Endodermal cell (in vitro differentiated cells): ENCODE measurements at regions not wholly inside any gene's neighbourhood (a gene's known extent, or its start where the extent isn't known, plus 50 kb on each side); places are given as distances from the start of the nearest gene placed in this dataset.

Experiments
- DNase-seq: peaks from one replicate; pipeline ENCODE4 v3.0.0-alpha.2; 2017
- H3K27ac ChIP-seq: 2 replicates; pipeline ENCODE4 v1.5.1; 2013; ENCODE audit warnings: mild to moderate bottlenecking, low read depth, low read length, moderate library complexity
- H3K27me3 ChIP-seq: 2 replicates; pipeline ENCODE4 v1.6.1; 2013; ENCODE audit warnings: mild to moderate bottlenecking, low read length, moderate library complexity; ENCODE audit not compliant: insufficient read depth, control insufficient read depth, poor library complexity, severe bottlenecking
- H3K36me3 ChIP-seq: 2 replicates; pipeline ENCODE4 v1.7.0; 2013; ENCODE audit warnings: mild to moderate bottlenecking, low read length, moderate library complexity; ENCODE audit not compliant: control insufficient read depth, insufficient read depth
- H3K4me1 ChIP-seq: one replicate; pipeline ENCODE4 v1.7.0; 2013; ENCODE audit warnings: low read length; ENCODE audit not compliant: control insufficient read depth, insufficient read depth
- H3K4me3 ChIP-seq: 2 replicates; pipeline ENCODE4 v1.5.1; 2013; ENCODE audit warnings: mild to moderate bottlenecking, low read length, moderate library complexity
- H3K9ac ChIP-seq: 2 replicates; pipeline ENCODE4 v1.6.1; 2013; ENCODE audit warnings: mild to moderate bottlenecking, low read length, moderate library complexity; ENCODE audit not compliant: poor library complexity, severe bottlenecking; ENCODE audit errors: extremely low read depth
- H3K9me3 ChIP-seq: 2 replicates; pipeline ENCODE4 v1.6.1; 2013; ENCODE audit warnings: mild to moderate bottlenecking, low read length, moderate library complexity; ENCODE audit not compliant: control insufficient read depth
- H3K27ac Mint-ChIP-seq: 2 replicates; pipeline ENCODE4 v1.8.0; 2020; ENCODE audit warnings: mixed read lengths
- H3K27me3 Mint-ChIP-seq: 2 replicates; pipeline ENCODE4 v1.8.0; 2021; ENCODE audit warnings: mild to moderate bottlenecking, mixed read lengths; ENCODE audit not compliant: insufficient read depth
- H3K36me3 Mint-ChIP-seq: 2 replicates; pipeline ENCODE4 v1.8.0; 2020; ENCODE audit warnings: low read depth, mixed read lengths
- H3K4me1 Mint-ChIP-seq: 2 replicates; pipeline ENCODE4 v1.8.0; 2020; ENCODE audit warnings: mixed read lengths
- H3K4me3 Mint-ChIP-seq: 2 replicates; pipeline ENCODE4 v1.8.0; 2020; ENCODE audit warnings: mild to moderate bottlenecking, moderate library complexity, mixed read lengths
- H3K9me3 Mint-ChIP-seq: 2 replicates; pipeline ENCODE4 v1.8.0; 2020; ENCODE audit warnings: mild to moderate bottlenecking, mixed read lengths
- WGBS, 2 experiments: methylation state at CpG; one replicate each; pipeline versions ENCODE4 v1.1.5 to v1.1.7; 2013; ENCODE audit warnings: missing lambda C conversion rate in 2 of 2, mixed read lengths in 1 of 2; ENCODE audit not compliant: insufficient coverage in 1 of 2, insufficient read length in 1 of 2; 5-methylcytosine and 5-hydroxymethylcytosine counted together
- TF ChIP-seq, protein P1 (sequence below): fragments of 200-600 bp; sonication (generic); conservative IDR thresholded peaks from 2 replicates; pipeline ENCODE4 v1.5.0; 2021; ENCODE audit warnings: antibody characterized with exemption, mild to moderate bottlenecking

DNA sequence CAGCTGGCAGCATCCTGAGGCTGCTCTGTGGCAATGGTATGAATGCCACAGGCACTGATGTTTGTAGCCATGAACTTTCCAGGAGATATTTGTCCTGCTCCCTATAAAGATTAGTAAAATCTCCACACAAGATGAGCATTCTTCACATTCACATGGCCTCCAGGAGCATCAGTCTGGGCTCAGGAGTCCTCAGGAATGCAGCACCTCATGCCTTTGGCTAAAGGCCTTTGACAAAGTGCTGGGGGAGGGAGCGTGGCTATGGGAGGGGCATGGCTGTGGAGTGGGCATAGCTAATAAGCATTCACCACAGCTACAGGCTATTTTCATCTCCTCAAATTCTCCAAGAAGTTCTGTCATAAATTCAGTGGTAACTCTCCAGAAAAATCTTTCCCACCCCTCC is 90.5 kb upstream of the LY86 start:
- Histone ChIP-seq H3K9ac (no peak overlapping the region), H3K36me3 (no peaks in the 10 kb centered on the region), H3K4me3 (no peak overlapping the region), H3K9me3 (no peaks in the 10 kb centered on the region), H3K27me3 (no peaks in the 10 kb centered on the region), H3K4me1 (no peaks in the 10 kb centered on the region), H3K27ac (no peak overlapping the region)
- WGBS, 2 experiments = 93% methylated on average over 1 of the region's 1 CpG; no CpG with 5 or more reads in 1 of the 2 experiments
- Mint-ChIP-seq H3K9me3 (no peaks in the 10 kb centered on the region), H3K27me3 (no peaks in the 10 kb centered on the region), H3K4me3 (no peak overlapping the region), H3K36me3 (no peaks in the 10 kb centered on the region), H3K4me1 (no peaks in the 10 kb centered on the region), H3K27ac (no peak overlapping the region)
- DNase-seq = peak; percentile 70
- TF ChIP-seq, protein P1, sequence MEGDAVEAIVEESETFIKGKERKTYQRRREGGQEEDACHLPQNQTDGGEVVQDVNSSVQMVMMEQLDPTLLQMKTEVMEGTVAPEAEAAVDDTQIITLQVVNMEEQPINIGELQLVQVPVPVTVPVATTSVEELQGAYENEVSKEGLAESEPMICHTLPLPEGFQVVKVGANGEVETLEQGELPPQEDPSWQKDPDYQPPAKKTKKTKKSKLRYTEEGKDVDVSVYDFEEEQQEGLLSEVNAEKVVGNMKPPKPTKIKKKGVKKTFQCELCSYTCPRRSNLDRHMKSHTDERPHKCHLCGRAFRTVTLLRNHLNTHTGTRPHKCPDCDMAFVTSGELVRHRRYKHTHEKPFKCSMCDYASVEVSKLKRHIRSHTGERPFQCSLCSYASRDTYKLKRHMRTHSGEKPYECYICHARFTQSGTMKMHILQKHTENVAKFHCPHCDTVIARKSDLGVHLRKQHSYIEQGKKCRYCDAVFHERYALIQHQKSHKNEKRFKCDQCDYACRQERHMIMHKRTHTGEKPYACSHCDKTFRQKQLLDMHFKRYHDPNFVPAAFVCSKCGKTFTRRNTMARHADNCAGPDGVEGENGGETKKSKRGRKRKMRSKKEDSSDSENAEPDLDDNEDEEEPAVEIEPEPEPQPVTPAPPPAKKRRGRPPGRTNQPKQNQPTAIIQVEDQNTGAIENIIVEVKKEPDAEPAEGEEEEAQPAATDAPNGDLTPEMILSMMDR = no peak

GRCh38 chr6:6503191-6503590 is 85.3 kb upstream of the LY86 start:
- no peak overlapping the region for H3K27ac Mint-ChIP-seq
- no peaks in the 10 kb centered on the region for H3K4me1 ChIP-seq
- no peak for DNase-seq
- no peak overlapping the region for H3K4me3 Mint-ChIP-seq
- no peaks in the 10 kb centered on the region for H3K36me3 Mint-ChIP-seq
- no peaks in the 10 kb centered on the region for H3K9me3 Mint-ChIP-seq
- H3K4me1 Mint-ChIP-seq = no peaks in the 10 kb centered on the region
- no peak overlapping the region for H3K27ac ChIP-seq
- H3K27me3 ChIP-seq = no peaks in the 10 kb centered on the region
- H3K36me3 ChIP-seq = no peaks in the 10 kb centered on the region
- no peak overlapping the region for H3K9ac ChIP-seq
- H3K9me3 ChIP-seq = no peaks in the 10 kb centered on the region
- 91 to 94% methylated on average over 7 of the region's 7 CpGs for WGBS, 2 experiments
- TF ChIP-seq, protein P1 = no peak
- H3K4me3 ChIP-seq = no peak overlapping the region
- no peaks in the 10 kb centered on the region for H3K27me3 Mint-ChIP-seq

DNA sequence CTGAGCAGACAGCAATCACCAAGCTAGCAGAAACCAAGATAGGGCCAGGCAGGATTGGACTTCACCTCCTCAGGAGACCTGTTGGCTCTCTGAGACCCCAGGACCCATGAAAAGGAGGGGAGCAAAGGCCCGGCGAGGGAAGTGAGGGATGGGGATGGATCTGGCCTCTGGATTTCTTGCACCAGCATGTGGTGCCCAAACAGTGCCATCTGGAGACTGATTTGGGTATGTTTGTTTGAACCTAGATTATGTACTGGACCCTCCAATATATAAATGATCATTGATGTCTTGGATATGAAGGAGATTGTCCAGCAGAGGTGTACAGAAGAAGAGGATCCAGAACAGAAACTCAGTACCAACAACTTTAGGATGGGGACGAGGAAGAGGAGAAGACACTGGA is 83.4 kb upstream of the LY86 start:
- H3K4me1 Mint-ChIP-seq = no peaks in the 10 kb centered on the region
- WGBS, 2 experiments = 78 to 86% methylated on average over 1 to 3 of the region's 3 CpGs
- TF ChIP-seq, protein P1 = no peak
- DNase-seq = no peak
- no peak overlapping the region for H3K27ac Mint-ChIP-seq
- Histone ChIP-seq H3K4me1 (no peaks in the 10 kb centered on the region), H3K27ac (no peak overlapping the region), H3K9ac (no peak overlapping the region), H3K4me3 (no peak overlapping the region), H3K27me3 (no peaks in the 10 kb centered on the region), H3K9me3 (no peaks in the 10 kb centered on the region), H3K36me3 (no peaks in the 10 kb centered on the region)
- no peaks in the 10 kb centered on the region for H3K36me3 Mint-ChIP-seq
- H3K27me3 Mint-ChIP-seq = no peaks in the 10 kb centered on the region
- H3K9me3 Mint-ChIP-seq = no peaks in the 10 kb centered on the region
- H3K4me3 Mint-ChIP-seq = no peak overlapping the region
